Activated CD4-positive, alpha-beta memory T cell treated with anti-CD3 and anti-CD28 coated beads for 36 hours (primary cell): ENCODE measurements at regions not wholly inside any gene's neighbourhood (a gene's known extent, or its start where the extent isn't known, plus 50 kb on each side); places are given as distances from the start of the nearest gene placed in this dataset.

ENCODE experiments used
- CTCF ChIA-PET: fragments of 350-600 bp; sonication (Branson Sonifier 250); formaldehyde crosslinking; loops from one replicate; lab custom pipeline; 2021; ENCODE audit warnings: antibody characterized with exemption, inconsistent platforms; lab: Charles Lee
- POLR2A ChIA-PET: fragments of 350-600 bp; sonication (Branson Sonifier 250); formaldehyde crosslinking; loops from one replicate; lab custom pipeline; 2021; ENCODE audit warnings: antibody characterized with exemption; lab: Charles Lee
- DNase-seq: peaks from one replicate; pipeline ENCODE4 v3.0.0-alpha.2; 2020
- H3K27ac Mint-ChIP-seq: one replicate; pipeline ENCODE4 v1.8.0; 2021; ENCODE audit warnings: mixed read lengths
- H3K27me3 Mint-ChIP-seq: one replicate; pipeline ENCODE4 v1.8.0; 2021; ENCODE audit warnings: mixed read lengths
- H3K36me3 Mint-ChIP-seq: one replicate; pipeline ENCODE4 v1.8.0; 2021; ENCODE audit warnings: mixed read lengths
- H3K4me1 Mint-ChIP-seq: one replicate; pipeline ENCODE4 v1.8.0; 2021; ENCODE audit warnings: low read depth, mixed read lengths
- H3K4me3 Mint-ChIP-seq: one replicate; pipeline ENCODE4 v1.8.0; 2021; ENCODE audit warnings: mild to moderate bottlenecking, mixed read lengths
- H3K9me3 Mint-ChIP-seq: one replicate; pipeline ENCODE4 v1.8.0; 2021; ENCODE audit warnings: mixed read lengths
- intact Hi-C: fragments of 100-400 bp; cut with micrococcal nuclease; formaldehyde crosslinking; loops from one replicate; pipeline ENCODE4 v1.15.1; 2023

DNA sequence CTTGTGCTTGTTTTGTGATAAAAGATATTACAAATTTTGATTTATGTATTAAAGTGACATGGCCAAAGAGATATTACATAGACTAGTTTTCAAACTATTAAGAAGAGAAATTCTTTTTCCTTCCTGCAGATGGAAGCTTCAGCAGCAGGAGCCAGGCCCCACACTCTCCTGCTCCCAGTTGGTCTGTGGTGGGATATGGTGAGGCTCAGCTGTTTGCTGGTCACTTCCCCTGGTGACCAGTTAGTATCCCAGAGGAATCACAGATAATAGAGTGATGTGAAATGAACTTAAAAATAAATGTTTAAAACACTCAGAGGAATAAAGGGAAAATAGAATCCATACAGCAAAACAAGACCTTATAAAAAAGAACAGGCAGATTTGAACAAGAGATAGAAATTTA, 154.7 kb downstream of the KTN1 start:
- Mint-ChIP-seq H3K36me3 (no peaks in the 10 kb centered on the region), H3K27ac (no peak overlapping the region), H3K27me3 (no peaks in the 10 kb centered on the region), H3K4me3 (no peak overlapping the region), H3K9me3 (peaks cover 13% of the 10 kb centered on the region), H3K4me1 (no peaks in the 10 kb centered on the region)
- ChIA-PET CTCF (interaction anchor here (1.0 to 4.8 kb wide), 5 partner anchors 10 to 740 kb away, joined by 3 to 58 read pairs (median 6); partner anchors contain the start of gene PELI2), POLR2A (no interaction called here)
- intact Hi-C loops, result loop anchor here (5.0 to 10.0 kb wide), 2 partner anchors 690 to 738 kb away; no protein-coding TSS in a partner anchor
- DNase-seq, result no peak

DNA sequence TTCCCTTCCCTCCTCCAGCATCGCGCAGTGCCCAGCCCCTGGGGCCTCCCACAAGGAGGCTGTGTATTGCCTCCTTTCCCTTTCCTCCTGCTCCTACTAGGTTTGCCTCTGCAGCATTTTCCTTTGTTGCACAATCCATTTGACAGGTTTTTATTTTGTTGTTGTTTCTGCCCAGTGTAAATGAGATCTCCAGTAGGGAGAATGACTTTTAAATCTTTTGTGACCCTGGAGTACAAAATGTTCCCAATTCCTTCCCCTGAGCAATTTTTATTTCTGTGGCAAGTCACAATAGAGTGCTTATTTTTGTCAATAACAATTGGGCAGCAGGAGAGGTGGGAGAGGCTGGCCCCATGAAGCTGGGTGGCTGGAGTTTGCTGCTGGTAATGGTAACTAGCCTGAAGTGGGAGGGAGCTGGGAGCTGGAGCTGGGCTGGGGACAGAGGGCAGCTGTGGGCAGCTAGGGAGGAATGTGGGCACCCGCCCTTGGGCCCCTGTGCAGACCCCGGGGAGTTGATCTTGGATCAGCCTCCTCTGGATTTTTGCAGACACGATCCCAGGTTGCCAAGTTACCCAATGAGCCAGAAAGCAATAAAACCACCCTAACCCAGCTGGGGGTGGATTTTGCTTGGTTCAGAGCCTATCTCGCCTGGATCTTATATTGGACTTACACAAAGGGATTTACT, 160.1 kb downstream of the KTN1 start:
- Mint-ChIP-seq H3K27me3 (no peaks in the 10 kb centered on the region), H3K4me3 (no peak overlapping the region), H3K4me1 (no peaks in the 10 kb centered on the region), H3K9me3 (peaks cover 13% of the 10 kb centered on the region), H3K27ac (no peak overlapping the region), H3K36me3 (no peaks in the 10 kb centered on the region)
- ChIA-PET POLR2A (no interaction called here), CTCF (no interaction called here)
- DNase-seq, result no peak
- intact Hi-C loops, result loop anchor here (10.0 kb wide), 1 partner anchor 685 kb away; no protein-coding TSS in a partner anchor

DNA sequence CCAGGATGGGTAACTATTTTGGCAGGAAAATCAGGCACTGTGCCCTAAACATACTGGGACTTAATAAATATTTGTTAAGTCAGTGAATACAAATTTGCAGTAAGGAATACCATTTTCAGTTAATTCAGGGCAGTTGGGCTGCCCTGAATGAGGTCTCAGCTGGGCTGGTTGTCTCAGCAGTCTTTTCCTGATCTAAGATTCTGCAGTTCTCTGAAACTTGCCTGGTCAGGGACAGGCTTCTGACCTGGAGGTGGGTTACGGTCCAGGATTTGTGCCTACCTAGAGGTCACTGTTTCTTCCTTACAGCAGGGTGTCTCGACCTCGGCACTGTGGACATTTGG, 160.6 kb downstream of the KTN1 start:
- no peak for DNase-seq
- H3K9me3 Mint-ChIP-seq, result peaks cover 12% of the 10 kb centered on the region
- no peaks in the 10 kb centered on the region for H3K27me3 Mint-ChIP-seq
- no peaks in the 10 kb centered on the region for H3K4me1 Mint-ChIP-seq
- POLR2A ChIA-PET, result no interaction called here
- H3K27ac Mint-ChIP-seq, result no peak overlapping the region
- no peak overlapping the region for H3K4me3 Mint-ChIP-seq
- intact Hi-C loops, result no loop called here
- no peaks in the 10 kb centered on the region for H3K36me3 Mint-ChIP-seq
- CTCF ChIA-PET, result no interaction called here

DNA sequence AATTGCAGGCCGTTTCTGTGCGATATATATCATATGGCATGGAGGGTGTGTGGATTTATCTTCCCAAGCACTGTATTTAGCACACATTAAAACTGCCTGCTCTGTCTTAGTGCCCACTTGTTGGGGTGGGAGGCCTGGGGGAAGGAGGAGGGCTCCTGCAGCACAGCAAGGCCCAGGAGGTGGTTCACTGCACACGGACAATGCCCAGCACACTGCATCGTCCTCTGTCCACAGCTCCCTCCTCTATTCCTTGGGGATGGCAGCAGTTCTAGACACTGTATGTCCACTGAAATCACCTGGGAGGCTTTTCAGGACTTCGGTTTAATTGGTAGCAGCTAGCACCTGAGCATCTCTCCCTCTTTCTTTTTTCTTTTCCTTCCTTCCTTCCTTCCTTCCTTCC, 161.2 kb downstream of the KTN1 start:
- DNase-seq, result no peak
- Mint-ChIP-seq H3K4me3 (no peak overlapping the region), H3K9me3 (peaks cover 6% of the 10 kb centered on the region), H3K4me1 (no peaks in the 10 kb centered on the region), H3K27me3 (no peaks in the 10 kb centered on the region), H3K27ac (no peak overlapping the region), H3K36me3 (no peaks in the 10 kb centered on the region)
- intact Hi-C loops, result no loop called here
- ChIA-PET POLR2A (no interaction called here), CTCF (no interaction called here)

DNA sequence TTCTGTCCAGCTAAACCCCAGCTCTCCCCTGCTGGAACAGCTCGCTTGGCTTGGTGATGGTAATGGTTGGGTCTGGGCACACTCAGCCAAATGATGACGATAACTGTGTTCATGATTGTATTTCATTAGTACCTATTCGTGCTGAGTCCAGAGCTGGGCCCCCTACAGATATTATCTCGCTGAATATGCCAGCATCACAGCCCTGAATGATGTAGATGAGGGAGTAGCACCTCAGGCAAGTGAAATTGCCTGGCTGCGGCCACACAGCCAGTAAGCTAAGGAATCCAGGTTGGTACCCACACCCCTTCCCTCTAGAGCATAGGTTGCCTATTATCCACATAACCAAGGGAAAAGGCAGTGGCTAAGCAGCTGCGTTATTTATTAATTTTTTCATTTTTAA, 163.5 kb downstream of the KTN1 start:
- no peak for DNase-seq
- Mint-ChIP-seq H3K4me1 (no peaks in the 10 kb centered on the region), H3K36me3 (no peaks in the 10 kb centered on the region), H3K9me3 (no peaks in the 10 kb centered on the region), H3K27me3 (no peaks in the 10 kb centered on the region), H3K4me3 (no peak overlapping the region), H3K27ac (no peak overlapping the region)
- ChIA-PET CTCF (interaction anchor here (0.6 to 0.8 kb wide), 2 partner anchors 12 to 654 kb away, joined by 3 read pairs; no protein-coding TSS in a partner anchor), POLR2A (no interaction called here)
- intact Hi-C loops, result no loop called here

DNA sequence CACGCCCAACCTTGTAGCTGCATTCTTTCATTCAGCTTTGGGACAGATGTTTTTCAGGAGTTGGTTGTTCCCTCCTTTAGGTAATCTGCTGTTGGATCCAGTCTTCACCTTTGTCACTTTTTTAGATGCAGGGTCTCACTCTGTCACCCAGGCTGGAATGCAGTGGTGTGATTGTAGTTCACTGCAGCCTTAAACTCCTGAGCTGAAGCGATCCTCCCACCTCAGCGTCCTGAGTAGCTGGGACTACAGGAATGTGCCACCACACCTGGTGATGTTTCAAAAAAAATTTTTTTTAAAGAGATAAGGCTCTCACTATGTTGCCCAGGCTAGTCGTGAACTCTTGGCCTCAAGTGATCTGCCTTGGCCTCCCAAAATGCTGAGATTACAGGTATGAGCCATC, 164.3 kb downstream of the KTN1 start:
- ChIA-PET POLR2A (no interaction called here), CTCF (interaction anchor here (0.8 to 1.0 kb wide), 2 partner anchors 10 to 13 kb away, joined by 3 read pairs; no protein-coding TSS in a partner anchor)
- no peak for DNase-seq
- Mint-ChIP-seq H3K27ac (no peak overlapping the region), H3K36me3 (no peaks in the 10 kb centered on the region), H3K27me3 (no peaks in the 10 kb centered on the region), H3K4me1 (no peaks in the 10 kb centered on the region), H3K4me3 (no peak overlapping the region), H3K9me3 (no peaks in the 10 kb centered on the region)
- intact Hi-C loops, result no loop called here

DNA sequence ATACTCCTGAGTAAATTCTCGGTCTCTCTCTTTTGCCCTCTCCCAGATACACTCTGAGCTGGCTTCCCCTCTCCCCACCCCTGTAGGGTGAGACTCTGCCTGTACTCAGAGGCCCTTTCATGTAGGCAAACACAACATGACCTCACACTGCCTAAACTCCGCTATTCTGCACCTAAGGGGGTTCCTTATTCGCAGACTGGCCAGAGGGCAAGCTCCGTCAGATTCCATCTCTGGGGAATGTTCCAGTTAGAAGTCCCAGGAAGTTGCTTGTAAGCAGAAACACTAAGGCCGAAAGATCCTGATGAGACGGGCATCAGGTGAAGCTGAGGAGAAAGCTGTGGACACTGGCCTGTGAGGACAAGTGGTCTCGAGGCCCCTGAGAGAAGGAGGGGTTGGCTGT, 165.9 kb downstream of the KTN1 start:
- Mint-ChIP-seq H3K4me1 (no peaks in the 10 kb centered on the region), H3K27ac (no peak overlapping the region), H3K4me3 (no peak overlapping the region), H3K9me3 (no peaks in the 10 kb centered on the region), H3K27me3 (no peaks in the 10 kb centered on the region), H3K36me3 (no peaks in the 10 kb centered on the region)
- ChIA-PET CTCF (interaction anchor here (0.6 to 1.5 kb wide), 2 partner anchors 729 to 783 kb away, joined by 5 read pairs; no protein-coding TSS in a partner anchor), POLR2A (no interaction called here)
- DNase-seq, result no peak
- intact Hi-C loops, result no loop called here

DNA sequence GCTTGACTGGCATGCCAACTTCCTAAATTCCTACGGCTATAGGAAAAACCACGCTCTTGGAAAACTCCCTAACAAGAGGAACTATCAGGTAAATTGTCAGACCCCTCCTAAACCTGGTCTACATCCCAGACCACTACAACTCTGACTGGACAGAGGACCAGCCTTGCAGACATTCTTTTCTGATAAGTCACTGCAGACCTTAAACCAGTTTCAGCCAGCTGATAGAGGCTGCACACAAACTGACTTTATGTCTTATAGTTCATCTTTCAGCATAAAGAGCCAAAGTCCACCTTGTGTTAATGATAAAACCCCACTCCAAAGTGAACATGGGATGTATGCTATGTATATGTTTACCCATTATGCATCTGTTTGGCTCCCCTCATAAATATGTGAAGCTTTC, 166.6 kb downstream of the KTN1 start:
- no peak overlapping the region for H3K27ac Mint-ChIP-seq
- CTCF ChIA-PET, result interaction anchor here (0.6 to 1.5 kb wide), 2 partner anchors 728 to 783 kb away, joined by 5 read pairs; no protein-coding TSS in a partner anchor
- DNase-seq, result no peak
- POLR2A ChIA-PET, result no interaction called here
- no peaks in the 10 kb centered on the region for H3K27me3 Mint-ChIP-seq
- intact Hi-C loops, result no loop called here
- no peaks in the 10 kb centered on the region for H3K9me3 Mint-ChIP-seq
- H3K4me3 Mint-ChIP-seq, result no peak overlapping the region
- H3K36me3 Mint-ChIP-seq, result no peaks in the 10 kb centered on the region
- no peaks in the 10 kb centered on the region for H3K4me1 Mint-ChIP-seq

DNA sequence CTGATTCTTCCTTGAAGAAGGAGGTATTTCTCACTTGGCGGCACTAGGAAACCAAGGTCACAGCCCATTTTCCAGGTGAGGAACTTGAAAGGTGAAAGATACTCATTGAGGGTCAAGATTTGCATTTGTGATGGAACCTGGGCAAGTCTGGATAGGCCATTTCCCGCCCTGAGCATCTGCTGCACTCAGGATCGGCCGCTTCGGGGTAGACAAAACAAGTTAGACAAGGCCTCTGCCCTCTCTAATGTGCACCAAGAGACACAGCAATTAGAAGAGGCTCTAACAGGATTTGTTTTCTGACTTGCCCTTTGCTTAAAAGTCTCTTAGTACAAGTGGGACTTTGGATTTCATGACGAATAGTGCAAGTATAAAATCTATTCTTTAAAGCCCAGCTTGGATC, 167.2 kb downstream of the KTN1 start:
- Mint-ChIP-seq H3K9me3 (no peaks in the 10 kb centered on the region), H3K4me1 (no peaks in the 10 kb centered on the region), H3K27me3 (no peaks in the 10 kb centered on the region), H3K36me3 (no peaks in the 10 kb centered on the region), H3K27ac (no peak overlapping the region), H3K4me3 (no peak overlapping the region)
- intact Hi-C loops, result no loop called here
- DNase-seq, result no peak
- POLR2A ChIA-PET, result no interaction called here
- CTCF ChIA-PET, result interaction anchor here (1.5 kb wide), 1 partner anchor 727 kb away, joined by 5 read pairs; no protein-coding TSS in a partner anchor

DNA sequence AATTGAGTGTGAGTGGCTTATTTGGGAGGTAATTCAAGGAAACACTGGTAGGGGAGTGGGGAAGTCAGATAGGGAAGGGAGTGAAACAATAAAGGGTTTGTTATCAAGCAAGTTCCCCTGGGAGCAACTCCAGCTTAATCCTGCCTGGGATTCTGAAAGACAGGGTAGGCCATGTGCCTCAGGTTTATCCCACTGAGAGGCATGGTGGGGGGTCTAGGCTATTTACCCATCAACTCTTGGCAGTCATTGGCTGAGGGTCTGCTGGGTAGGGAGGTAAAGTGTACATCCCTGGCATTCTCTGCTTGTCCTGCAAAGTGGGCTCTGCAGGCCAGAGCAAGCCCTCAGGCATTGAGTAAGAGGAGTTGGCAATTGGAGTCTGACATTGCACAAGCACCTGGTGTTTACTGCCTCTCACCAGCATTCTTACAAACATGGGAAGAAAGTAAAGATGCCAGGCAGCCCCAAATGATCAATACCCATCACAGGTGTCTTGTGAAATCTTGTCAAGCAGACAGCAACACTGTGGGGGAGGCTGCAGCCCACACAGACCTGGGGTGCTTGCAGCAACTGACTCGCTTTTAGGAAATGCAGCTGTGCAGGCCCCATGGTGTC, 169.3 kb downstream of the KTN1 start:
- Mint-ChIP-seq H3K9me3 (no peaks in the 10 kb centered on the region), H3K36me3 (no peaks in the 10 kb centered on the region), H3K27ac (no peak overlapping the region), H3K4me1 (no peaks in the 10 kb centered on the region), H3K27me3 (no peaks in the 10 kb centered on the region), H3K4me3 (no peak overlapping the region)
- CTCF ChIA-PET, result no interaction called here
- POLR2A ChIA-PET, result no interaction called here
- DNase-seq, result no peak
- intact Hi-C loops, result no loop called here

DNA sequence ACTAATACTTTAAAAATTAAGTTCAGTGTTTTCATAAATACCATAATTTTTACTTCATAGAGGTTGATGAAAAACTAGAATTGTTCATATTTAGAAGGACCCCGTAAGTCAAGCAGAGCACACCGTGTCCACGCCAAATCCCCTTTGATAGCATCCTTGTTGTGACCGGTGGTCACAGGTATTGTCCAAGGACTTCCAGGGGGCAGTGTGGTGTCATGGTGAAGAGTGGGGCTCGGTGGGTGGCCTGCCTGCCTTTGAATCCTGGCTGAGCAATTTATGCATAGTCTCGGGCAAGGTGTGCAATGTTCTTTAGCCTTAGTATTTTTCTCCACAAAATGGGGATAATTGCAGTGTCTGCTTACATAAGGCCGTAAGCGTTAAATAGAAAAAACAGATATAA, 169.9 kb downstream of the KTN1 start:
- no peaks in the 10 kb centered on the region for H3K9me3 Mint-ChIP-seq
- no peak overlapping the region for H3K27ac Mint-ChIP-seq
- no peaks in the 10 kb centered on the region for H3K4me1 Mint-ChIP-seq
- H3K36me3 Mint-ChIP-seq, result no peaks in the 10 kb centered on the region
- CTCF ChIA-PET, result no interaction called here
- intact Hi-C loops, result no loop called here
- no peaks in the 10 kb centered on the region for H3K27me3 Mint-ChIP-seq
- no peak overlapping the region for H3K4me3 Mint-ChIP-seq
- POLR2A ChIA-PET, result no interaction called here
- no peak for DNase-seq

DNA sequence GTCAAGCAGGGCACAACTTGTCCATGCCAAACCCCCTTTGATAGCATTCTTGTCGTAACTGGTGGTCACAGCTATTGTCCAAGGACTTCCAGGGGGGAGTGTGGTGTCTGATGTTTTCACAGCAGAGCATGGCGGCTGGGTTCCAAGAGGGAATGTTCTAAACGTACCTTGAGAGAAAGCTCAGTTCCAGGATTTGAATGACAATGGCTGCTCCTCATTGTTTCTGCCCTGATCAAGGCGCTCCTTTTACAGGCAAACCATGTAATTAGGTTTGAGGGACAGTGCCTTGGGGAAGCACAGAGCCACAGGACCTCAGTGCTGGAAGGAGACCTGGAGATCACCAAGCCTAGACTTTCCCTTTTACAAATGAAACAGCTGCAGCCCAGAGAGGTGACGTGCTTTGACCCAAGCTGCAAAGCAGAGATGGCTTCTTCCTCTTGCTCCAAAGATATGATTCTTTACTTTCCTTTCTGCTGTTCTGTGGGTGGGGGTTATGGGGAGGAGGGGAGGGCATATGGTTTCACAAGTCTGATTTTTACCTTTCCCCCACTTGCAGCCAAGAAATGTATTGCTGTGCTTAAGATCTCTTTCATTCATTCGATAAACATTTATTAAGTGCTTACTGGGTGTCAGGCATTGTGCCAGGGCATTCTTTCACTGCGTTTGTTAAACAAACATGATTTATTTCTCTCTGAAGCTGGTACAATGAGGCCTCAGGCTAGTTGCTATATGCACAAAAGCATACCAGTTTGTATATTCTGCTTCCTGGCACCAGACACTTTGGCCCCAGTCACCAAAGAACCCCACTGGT, 172.8 kb downstream of the KTN1 start:
- Mint-ChIP-seq H3K27ac (no peak overlapping the region), H3K36me3 (no peaks in the 10 kb centered on the region), H3K9me3 (no peaks in the 10 kb centered on the region), H3K27me3 (no peaks in the 10 kb centered on the region), H3K4me1 (no peaks in the 10 kb centered on the region), H3K4me3 (no peak overlapping the region)
- CTCF ChIA-PET, result interaction anchor here (1.0 kb wide), 1 partner anchor 20 kb away, joined by 3 read pairs; no protein-coding TSS in a partner anchor
- intact Hi-C loops, result no loop called here
- DNase-seq, result no peak
- POLR2A ChIA-PET, result no interaction called here
